A549 (cell line): ENCODE measurements at regions not wholly inside any gene's neighbourhood (a gene's known extent, or its start where the extent isn't known, plus 50 kb on each side); places are given as distances from the start of the nearest gene placed in this dataset.

Source experiments
- NR3C1 ChIP-seq: fragments of >200 bp; sonication (Bioruptor Twin); formaldehyde crosslinking; IDR thresholded peaks from 3 replicates; pipeline ENCODE4 v1.6.1; 2017
- POLR2AphosphoS2 ChIP-seq: conservative IDR thresholded peaks from 2 replicates; pipeline ENCODE4 v1.6.1; 2012; ENCODE audit warnings: low read length, improper control_type of control experiment, inconsistent platforms
- TP53 ChIP-seq: fragments of 250-450 bp; sonication (Bioruptor Pico); IDR thresholded peaks from 2 replicates; pipeline ENCODE4 v1.5.0; 2021; ENCODE audit warnings: mild to moderate bottlenecking, moderate library complexity
- TF ChIP-seq, protein P1 (sequence below): fragments of >200 bp; sonication (Bioruptor Twin); formaldehyde crosslinking; IDR thresholded peaks from 3 replicates; pipeline ENCODE4 v1.5.1; 2016

DNA sequence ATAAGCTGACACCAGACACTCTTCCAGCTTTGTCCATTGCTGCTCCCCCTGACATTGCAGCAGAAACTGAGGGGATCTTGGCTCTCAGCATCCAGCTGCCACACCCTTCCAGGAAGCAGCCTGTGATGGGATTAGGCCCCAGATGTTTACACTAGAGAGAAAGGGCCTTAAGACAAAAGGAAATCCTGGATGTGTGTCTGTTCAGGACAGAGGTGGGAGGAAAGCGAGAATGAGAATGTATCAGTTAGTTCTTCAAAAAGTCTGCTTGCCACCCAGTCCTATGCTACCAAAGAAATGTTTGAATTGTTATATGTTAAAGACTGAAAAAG lies 58.8 kb downstream of the HES1 start:
- TF ChIP-seq POLR2AphosphoS2 (no peak), TP53 (CRISPR knock-in tag) (no peak), NR3C1 (no peak)
- TF ChIP-seq, protein P1, sequence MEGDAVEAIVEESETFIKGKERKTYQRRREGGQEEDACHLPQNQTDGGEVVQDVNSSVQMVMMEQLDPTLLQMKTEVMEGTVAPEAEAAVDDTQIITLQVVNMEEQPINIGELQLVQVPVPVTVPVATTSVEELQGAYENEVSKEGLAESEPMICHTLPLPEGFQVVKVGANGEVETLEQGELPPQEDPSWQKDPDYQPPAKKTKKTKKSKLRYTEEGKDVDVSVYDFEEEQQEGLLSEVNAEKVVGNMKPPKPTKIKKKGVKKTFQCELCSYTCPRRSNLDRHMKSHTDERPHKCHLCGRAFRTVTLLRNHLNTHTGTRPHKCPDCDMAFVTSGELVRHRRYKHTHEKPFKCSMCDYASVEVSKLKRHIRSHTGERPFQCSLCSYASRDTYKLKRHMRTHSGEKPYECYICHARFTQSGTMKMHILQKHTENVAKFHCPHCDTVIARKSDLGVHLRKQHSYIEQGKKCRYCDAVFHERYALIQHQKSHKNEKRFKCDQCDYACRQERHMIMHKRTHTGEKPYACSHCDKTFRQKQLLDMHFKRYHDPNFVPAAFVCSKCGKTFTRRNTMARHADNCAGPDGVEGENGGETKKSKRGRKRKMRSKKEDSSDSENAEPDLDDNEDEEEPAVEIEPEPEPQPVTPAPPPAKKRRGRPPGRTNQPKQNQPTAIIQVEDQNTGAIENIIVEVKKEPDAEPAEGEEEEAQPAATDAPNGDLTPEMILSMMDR, result no peak
